A673 (cell line): ENCODE measurements at regions not wholly inside any gene's neighbourhood (a gene's known extent, or its start where the extent isn't known, plus 50 kb on each side); places are given as distances from the start of the nearest gene placed in this dataset.

Source experiments
- BruUV-seq: library from RNA; stranded (reverse); fragments of 400-500 nt; replicated peaks from 2 replicates; lab custom pipeline; 2021; lab: Mats Ljungman, UMichigan
- CTCF ChIA-PET: fragments of 300-600 bp; sonication (Branson Sonifier 250); formaldehyde crosslinking; loops from one replicate; lab custom pipeline; 2022; ENCODE audit warnings: antibody characterized with exemption; lab: Charles Lee
- POLR2A ChIA-PET: fragments of 300-600 bp; sonication (Branson Sonifier 250); formaldehyde crosslinking; loops from one replicate; lab custom pipeline; 2022; ENCODE audit warnings: antibody characterized with exemption; ENCODE audit not compliant: low non-redundant PET; lab: Charles Lee
- DNase-seq: peaks from one replicate; pipeline ENCODE4 v3.0.0-alpha.2; 2015; ENCODE audit warnings: low spot score
- H3K27ac ChIP-seq: fragments of 200-600 bp; sonication (generic); 2 replicates; pipeline ENCODE4 v1.5.1; 2016; ENCODE audit warnings: mixed run types, low read depth, mild to moderate bottlenecking, mixed read lengths, antibody characterized with exemption, low read length; ENCODE audit not compliant: poor library complexity, severe bottlenecking
- H3K27me3 ChIP-seq: fragments of 200-600 bp; sonication (generic); replicated peaks from 2 replicates; pipeline ENCODE4 v1.6.1; 2017; ENCODE audit warnings: mixed run types, low read depth, mild to moderate bottlenecking, mixed read lengths, antibody characterized with exemption, low read length; ENCODE audit not compliant: insufficient read depth, poor library complexity
- H3K36me3 ChIP-seq: fragments of 200-600 bp; sonication (generic); 2 replicates; pipeline ENCODE4 v1.6.1; 2016; ENCODE audit warnings: mixed run types, mild to moderate bottlenecking, mixed read lengths, antibody characterized with exemption, low read length; ENCODE audit not compliant: insufficient read depth, poor library complexity, severe bottlenecking
- H3K4me1 ChIP-seq: fragments of 200-600 bp; sonication (generic); 2 replicates; pipeline ENCODE4 v1.6.1; 2017; ENCODE audit warnings: mixed run types, mild to moderate bottlenecking, mixed read lengths, antibody characterized with exemption, low read length; ENCODE audit not compliant: insufficient read depth, poor library complexity, severe bottlenecking
- H3K4me3 ChIP-seq: fragments of 200-600 bp; sonication (generic); 2 replicates; pipeline ENCODE4 v1.5.1; 2016; ENCODE audit warnings: low read depth, mixed run types, mild to moderate bottlenecking, mixed read lengths, low read length; ENCODE audit not compliant: poor library complexity, severe bottlenecking
- H3K9me3 ChIP-seq: fragments of 200-600 bp; sonication (generic); 2 replicates; pipeline ENCODE4 v1.6.1; 2016; ENCODE audit warnings: mixed run types, low read depth, mild to moderate bottlenecking, mixed read lengths, antibody characterized with exemption, low read length; ENCODE audit not compliant: poor library complexity, severe bottlenecking
- EZH2 ChIP-seq: fragments of 200-600 bp; sonication (generic); IDR thresholded peaks from 2 replicates; pipeline ENCODE4 v1.6.1; 2017; ENCODE audit warnings: borderline replicate concordance, low read depth, mild to moderate bottlenecking, mixed read lengths, antibody characterized with exemption, low read length; ENCODE audit not compliant: poor library complexity, severe bottlenecking
- intact Hi-C: fragments of 100-400 bp; cut with micrococcal nuclease; formaldehyde crosslinking; loops from one replicate; pipeline ENCODE4 v1.10.0; 2022; ENCODE audit not compliant: unreplicated experiment
- TF ChIP-seq, protein P1 (sequence below): fragments of 300-800, 200-600 bp; sonication (generic); conservative IDR thresholded peaks from 2 replicates; pipeline ENCODE4 v1.5.1; 2017; ENCODE audit warnings: low read depth, mild to moderate bottlenecking, antibody characterized with exemption, low read length, moderate library complexity, mixed read lengths

DNA sequence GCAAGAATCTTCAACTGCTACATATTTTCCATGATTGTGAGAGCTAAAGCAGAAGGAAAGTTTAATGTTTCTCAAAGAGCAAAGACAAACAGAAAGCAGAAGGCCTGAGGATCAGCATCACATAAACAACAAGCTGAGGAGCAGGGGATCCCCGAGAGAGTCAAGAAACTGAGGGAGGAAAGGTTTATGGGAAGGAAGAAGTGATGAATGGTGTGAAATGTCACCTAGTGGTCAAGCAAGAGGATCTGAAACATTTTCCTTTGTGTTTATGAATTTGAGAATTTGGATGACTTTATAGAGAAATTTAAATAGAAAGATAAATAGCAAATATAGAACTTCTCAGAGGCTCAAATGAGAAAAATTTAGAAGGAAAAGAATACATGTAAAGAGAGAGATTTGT lies 481.9 kb downstream of the CHSY3 start:
- CTCF ChIA-PET = no interaction called here
- Histone ChIP-seq H3K4me3 (no peak overlapping the region), H3K9me3 (no peaks in the 10 kb centered on the region), H3K4me1 (no peaks in the 10 kb centered on the region), H3K27ac (no peak overlapping the region), H3K36me3 (no peaks in the 10 kb centered on the region), H3K27me3 (no peaks in the 10 kb centered on the region)
- TF ChIP-seq, protein P1, sequence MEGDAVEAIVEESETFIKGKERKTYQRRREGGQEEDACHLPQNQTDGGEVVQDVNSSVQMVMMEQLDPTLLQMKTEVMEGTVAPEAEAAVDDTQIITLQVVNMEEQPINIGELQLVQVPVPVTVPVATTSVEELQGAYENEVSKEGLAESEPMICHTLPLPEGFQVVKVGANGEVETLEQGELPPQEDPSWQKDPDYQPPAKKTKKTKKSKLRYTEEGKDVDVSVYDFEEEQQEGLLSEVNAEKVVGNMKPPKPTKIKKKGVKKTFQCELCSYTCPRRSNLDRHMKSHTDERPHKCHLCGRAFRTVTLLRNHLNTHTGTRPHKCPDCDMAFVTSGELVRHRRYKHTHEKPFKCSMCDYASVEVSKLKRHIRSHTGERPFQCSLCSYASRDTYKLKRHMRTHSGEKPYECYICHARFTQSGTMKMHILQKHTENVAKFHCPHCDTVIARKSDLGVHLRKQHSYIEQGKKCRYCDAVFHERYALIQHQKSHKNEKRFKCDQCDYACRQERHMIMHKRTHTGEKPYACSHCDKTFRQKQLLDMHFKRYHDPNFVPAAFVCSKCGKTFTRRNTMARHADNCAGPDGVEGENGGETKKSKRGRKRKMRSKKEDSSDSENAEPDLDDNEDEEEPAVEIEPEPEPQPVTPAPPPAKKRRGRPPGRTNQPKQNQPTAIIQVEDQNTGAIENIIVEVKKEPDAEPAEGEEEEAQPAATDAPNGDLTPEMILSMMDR = no peak
- TF ChIP-seq EZH2 = no peak
- DNase-seq = no peak
- no TSS peak for BruUV-seq
- intact Hi-C loops = no loop called here
- POLR2A ChIA-PET = no interaction called here

DNA sequence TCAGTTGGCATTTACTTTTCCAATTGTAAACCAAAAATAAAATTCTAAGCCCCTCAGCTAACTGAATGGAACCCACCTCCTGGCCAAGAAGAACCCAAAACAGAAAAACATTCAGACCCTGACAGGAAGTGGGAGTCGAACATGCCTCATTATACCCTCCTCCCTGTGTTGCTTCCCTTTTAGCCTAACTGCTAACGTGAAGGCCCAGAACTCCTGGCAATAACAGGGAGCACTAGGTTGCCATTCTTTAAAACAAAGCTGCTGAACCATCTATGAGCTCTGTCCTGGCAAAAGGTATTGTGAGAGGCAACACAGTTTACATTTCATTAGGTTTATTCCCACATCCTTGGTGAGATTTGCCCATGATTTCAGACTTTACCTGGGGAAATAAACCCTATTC lies 481.4 kb downstream of the CHSY3 start:
- DNase-seq = no peak
- ChIA-PET CTCF (no interaction called here), POLR2A (no interaction called here)
- no peaks in the 10 kb centered on the region for H3K27me3 ChIP-seq
- no peaks in the 10 kb centered on the region for H3K4me1 ChIP-seq
- intact Hi-C loops = no loop called here
- H3K9me3 ChIP-seq = no peaks in the 10 kb centered on the region
- no peak overlapping the region for H3K27ac ChIP-seq
- no peaks in the 10 kb centered on the region for H3K36me3 ChIP-seq
- TF ChIP-seq EZH2 = no peak
- TF ChIP-seq, protein P1 = no peak
- H3K4me3 ChIP-seq = no peak overlapping the region
- no TSS peak for BruUV-seq

DNA sequence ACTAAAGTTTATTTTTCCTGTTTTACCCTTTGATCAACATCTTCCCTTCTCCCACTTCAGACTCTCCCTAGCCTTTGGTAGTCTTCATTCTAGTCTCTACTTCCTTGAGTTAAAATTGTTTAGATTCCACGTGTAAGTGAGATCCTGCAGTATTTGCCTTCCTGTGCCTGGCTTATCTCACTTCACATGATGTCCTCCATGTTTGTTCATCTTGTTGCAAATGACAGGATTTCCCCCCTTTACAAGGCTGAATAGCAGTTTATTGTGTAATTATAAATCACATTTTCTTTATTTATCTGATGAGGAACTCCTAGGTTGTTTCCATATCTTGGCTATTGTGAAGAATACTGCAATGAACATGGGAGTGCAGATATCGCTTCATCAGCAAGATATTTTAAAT lies 461.7 kb downstream of the CHSY3 start:
- Histone ChIP-seq H3K27ac (no peak overlapping the region), H3K27me3 (no peaks in the 10 kb centered on the region), H3K4me1 (no peaks in the 10 kb centered on the region), H3K9me3 (no peaks in the 10 kb centered on the region), H3K36me3 (no peaks in the 10 kb centered on the region), H3K4me3 (no peak overlapping the region)
- intact Hi-C loops = no loop called here
- BruUV-seq = no TSS peak
- CTCF ChIA-PET = no interaction called here
- TF ChIP-seq, protein P1 = no peak
- no peak for TF ChIP-seq EZH2
- POLR2A ChIA-PET = no interaction called here
- no peak for DNase-seq
